PC-3 (cell line): ENCODE measurements at regions not wholly inside any gene's neighbourhood (a gene's known extent, or its start where the extent isn't known, plus 50 kb on each side); places are given as distances from the start of the nearest gene placed in this dataset.
A peak's percentile ranks its signal among the peaks of the same experiment; 100 is the strongest.

ENCODE experiments used
- ATAC-seq: fragments of 200-7000 bp; cut with Tn5 transposase; 2 replicates; pipeline ENCODE4 v1.9.1; 2020; ENCODE audit warnings: mild to moderate bottlenecking, moderate library complexity
- BruUV-seq: library from RNA; stranded (reverse); fragments of 400-500 nt; replicated peaks from 2 replicates; lab custom pipeline; 2021; lab: Mats Ljungman, UMichigan
- CTCF ChIA-PET: fragments of 300-600 bp; sonication (Branson Sonifier 250); formaldehyde crosslinking; loops from one replicate; lab custom pipeline; 2022; ENCODE audit warnings: antibody characterized with exemption; lab: Charles Lee
- POLR2A ChIA-PET: fragments of 300-600 bp; sonication (Branson Sonifier 250); formaldehyde crosslinking; loops from one replicate; lab custom pipeline; 2022; ENCODE audit warnings: antibody characterized with exemption; ENCODE audit not compliant: unreplicated experiment; lab: Charles Lee
- DNase-seq: peaks from one replicate; pipeline ENCODE4 v3.0.0-alpha.2; 2015
- H2AFZ ChIP-seq: fragments of 300-600 bp; sonication (generic); 2 replicates; pipeline ENCODE4 v1.6.0; 2016; ENCODE audit warnings: antibody characterized with exemption, low read length
- H3F3A ChIP-seq: fragments of 300-600 bp; sonication (generic); one replicate; pipeline ENCODE4 v1.6.0; 2017; ENCODE audit warnings: antibody characterized with exemption, low read length, control low read depth, mild to moderate bottlenecking; ENCODE audit not compliant: unreplicated experiment
- H3K27ac ChIP-seq: fragments of 300-600 bp; sonication (generic); 2 replicates; pipeline ENCODE4 v1.5.1; 2016; ENCODE audit warnings: mild to moderate bottlenecking, low read length
- H3K27me3 ChIP-seq: fragments of 300-600 bp; sonication (generic); 2 replicates; pipeline ENCODE4 v1.6.1; 2016; ENCODE audit warnings: low read length, mixed read lengths
- H3K36me3 ChIP-seq: fragments of 300-600 bp; sonication (generic); 2 replicates; pipeline ENCODE4 v1.6.1; 2016; ENCODE audit warnings: low read depth, mixed run types, low read length, mixed read lengths
- H3K4me1 ChIP-seq: fragments of 300-600 bp; sonication (generic); 2 replicates; pipeline ENCODE4 v1.5.1; 2016; ENCODE audit warnings: low read length; ENCODE audit not compliant: insufficient read depth
- H3K4me2 ChIP-seq: fragments of 300-600 bp; sonication (generic); 2 replicates; pipeline ENCODE4 v1.6.0; 2016; ENCODE audit warnings: low read length
- H3K4me3 ChIP-seq: fragments of 300-600 bp; sonication (generic); 2 replicates; pipeline ENCODE4 v1.5.1; 2016; ENCODE audit warnings: mild to moderate bottlenecking, low read length, mixed read lengths
- H3K79me2 ChIP-seq: fragments of 300-600 bp; sonication (generic); 2 replicates; pipeline ENCODE4 v1.6.1; 2017; ENCODE audit warnings: low read length, mixed read lengths
- H3K9ac ChIP-seq: fragments of 300-600 bp; sonication (generic); 2 replicates; pipeline ENCODE4 v1.6.0; 2016; ENCODE audit warnings: mild to moderate bottlenecking, low read length
- H3K9me2 ChIP-seq: fragments of 300-600 bp; sonication (generic); replicated peaks from 2 replicates; pipeline ENCODE4 v1.6.1; 2016; ENCODE audit warnings: mixed run types, low read length, mixed read lengths
- H3K9me3 ChIP-seq: fragments of 300-600 bp; sonication (generic); 2 replicates; pipeline ENCODE4 v1.6.1; 2016; ENCODE audit warnings: low read length, mixed read lengths
- H4K20me1 ChIP-seq: fragments of 300-600 bp; sonication (generic); 2 replicates; pipeline ENCODE4 v1.6.1; 2016; ENCODE audit warnings: low read length, mixed read lengths
- CTCF ChIP-seq: fragments of 300-600 bp; sonication (generic); conservative IDR thresholded peaks from 2 replicates; pipeline ENCODE4 v1.5.1; 2017; ENCODE audit warnings: antibody characterized with exemption, low read depth, mild to moderate bottlenecking, low read length
- EZH2 ChIP-seq: fragments of 300-600 bp; sonication (generic); IDR thresholded peaks from one replicate; pipeline ENCODE4 v1.6.1; 2017; ENCODE audit warnings: antibody characterized with exemption, mild to moderate bottlenecking, low read length; ENCODE audit not compliant: unreplicated experiment
- EZH2phosphoT487 ChIP-seq: fragments of 300-600 bp; sonication (generic); IDR thresholded peaks from 2 replicates; pipeline ENCODE4 v1.6.1; 2018; ENCODE audit warnings: mild to moderate bottlenecking, antibody characterized with exemption, low read length, borderline replicate concordance
- intact Hi-C: fragments of 100-400 bp; cut with micrococcal nuclease; formaldehyde crosslinking; loops from 2 replicates; pipeline ENCODE4 v1.9.0; 2023

GRCh38 chr7:22662556-22663356 lies 64.2 kb upstream of the IL6 start:
- H3K36me3 ChIP-seq, result no peaks in the 10 kb centered on the region
- no peaks in the 10 kb centered on the region for H4K20me1 ChIP-seq
- DNase-seq (no peak), ATAC-seq (no peak)
- no peaks in the 10 kb centered on the region for H3K9me2 ChIP-seq
- no peaks in the 10 kb centered on the region for H3K27me3 ChIP-seq
- no peaks in the 10 kb centered on the region for H3K79me2 ChIP-seq
- CTCF ChIA-PET, result no interaction called here
- no peak overlapping the region for H3K9ac ChIP-seq
- H3K27ac ChIP-seq, result no peak overlapping the region
- TSS peak; percentile 55 for BruUV-seq
- no peaks in the 10 kb centered on the region for H3K9me3 ChIP-seq
- no peak overlapping the region for H2AFZ ChIP-seq
- peaks cover 22% of the 10 kb centered on the region for H3K4me1 ChIP-seq
- POLR2A ChIA-PET, result no interaction called here
- no peaks in the 10 kb centered on the region for H3F3A ChIP-seq
- intact Hi-C loops, result no loop called here
- H3K4me2 ChIP-seq, result no peak overlapping the region
- H3K4me3 ChIP-seq, result no peak overlapping the region
- no peak for TF ChIP-seq EZH2phosphoT487
- no peak for TF ChIP-seq EZH2
- no peak for TF ChIP-seq CTCF

DNA sequence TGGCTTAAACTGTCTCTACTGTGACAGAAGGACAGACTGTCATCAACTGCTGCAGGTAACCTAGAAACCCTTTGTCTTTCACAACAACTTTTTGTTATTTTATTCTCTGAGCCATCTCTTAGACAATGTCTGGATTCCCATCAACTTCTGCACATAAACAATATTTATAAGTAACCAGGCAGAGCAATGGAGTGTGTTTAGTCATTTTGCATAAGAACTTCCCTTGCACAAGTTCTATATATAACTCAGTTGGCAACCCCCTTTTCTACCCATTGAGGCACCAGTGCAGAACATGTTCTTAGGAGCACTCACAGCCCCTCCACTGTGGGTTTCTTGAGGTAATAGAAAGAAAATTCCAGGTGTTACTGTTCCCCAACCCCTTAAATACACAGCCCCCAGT lies 65.0 kb upstream of the IL6 start:
- POLR2A ChIA-PET, result no interaction called here
- Histone ChIP-seq H3K9ac (no peak overlapping the region), H4K20me1 (no peaks in the 10 kb centered on the region), H3K4me1 (peaks cover 17% of the 10 kb centered on the region), H3K36me3 (no peaks in the 10 kb centered on the region), H3K79me2 (no peaks in the 10 kb centered on the region), H3K4me3 (no peak overlapping the region), H3K27me3 (no peaks in the 10 kb centered on the region), H2AFZ (no peak overlapping the region), H3K4me2 (no peak overlapping the region), H3F3A (no peaks in the 10 kb centered on the region), H3K9me3 (no peaks in the 10 kb centered on the region), H3K27ac (no peak overlapping the region), H3K9me2 (no peaks in the 10 kb centered on the region)
- CTCF ChIA-PET, result no interaction called here
- DNase-seq, result no peak
- TF ChIP-seq CTCF, result no peak
- TF ChIP-seq EZH2, result no peak
- no peak for TF ChIP-seq EZH2phosphoT487
- no peak for ATAC-seq
- BruUV-seq, result no TSS peak
- intact Hi-C loops, result no loop called here

DNA sequence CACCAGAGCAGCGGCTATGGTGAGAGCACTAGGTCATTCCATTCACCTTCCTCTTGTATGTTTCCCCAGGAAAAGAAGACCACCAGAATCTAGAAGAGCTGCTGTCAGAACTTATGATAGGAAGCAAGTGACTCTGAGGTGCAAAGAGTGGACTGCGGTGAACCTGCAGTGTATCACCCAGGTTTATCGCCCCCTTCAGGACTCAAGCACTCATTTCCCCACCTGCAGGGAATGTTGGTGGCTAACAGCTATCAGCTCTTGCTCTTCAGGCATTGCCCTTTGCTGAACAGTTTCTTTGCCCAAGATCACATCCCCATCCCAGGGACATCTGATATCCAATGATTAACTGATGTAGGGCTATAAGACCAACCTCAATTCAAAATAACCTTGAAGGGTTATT lies 66.3 kb upstream of the IL6 start:
- Histone ChIP-seq H3K9me2 (no peaks in the 10 kb centered on the region), H3K9me3 (no peaks in the 10 kb centered on the region), H4K20me1 (no peaks in the 10 kb centered on the region), H3K4me2 (no peak overlapping the region), H3K27ac (no peak overlapping the region), H3F3A (no peaks in the 10 kb centered on the region), H3K79me2 (no peaks in the 10 kb centered on the region), H3K9ac (no peak overlapping the region), H3K4me1 (peaks cover 4% of the 10 kb centered on the region), H3K4me3 (no peak overlapping the region), H3K27me3 (no peaks in the 10 kb centered on the region), H3K36me3 (no peaks in the 10 kb centered on the region), H2AFZ (no peak overlapping the region)
- ATAC-seq (no peak), DNase-seq (peak; percentile 10)
- BruUV-seq, result no TSS peak
- ChIA-PET POLR2A (no interaction called here), CTCF (no interaction called here)
- TF ChIP-seq CTCF, result peak; percentile 51
- no peak for TF ChIP-seq EZH2
- TF ChIP-seq EZH2phosphoT487, result no peak
- intact Hi-C loops, result no loop called here
